ENCODE measurements at regions not wholly inside any gene's neighbourhood (a gene's known extent, or its start where the extent isn't known, plus 50 kb on each side); places are given as distances from the start of the nearest gene placed in this dataset.

DNA sequence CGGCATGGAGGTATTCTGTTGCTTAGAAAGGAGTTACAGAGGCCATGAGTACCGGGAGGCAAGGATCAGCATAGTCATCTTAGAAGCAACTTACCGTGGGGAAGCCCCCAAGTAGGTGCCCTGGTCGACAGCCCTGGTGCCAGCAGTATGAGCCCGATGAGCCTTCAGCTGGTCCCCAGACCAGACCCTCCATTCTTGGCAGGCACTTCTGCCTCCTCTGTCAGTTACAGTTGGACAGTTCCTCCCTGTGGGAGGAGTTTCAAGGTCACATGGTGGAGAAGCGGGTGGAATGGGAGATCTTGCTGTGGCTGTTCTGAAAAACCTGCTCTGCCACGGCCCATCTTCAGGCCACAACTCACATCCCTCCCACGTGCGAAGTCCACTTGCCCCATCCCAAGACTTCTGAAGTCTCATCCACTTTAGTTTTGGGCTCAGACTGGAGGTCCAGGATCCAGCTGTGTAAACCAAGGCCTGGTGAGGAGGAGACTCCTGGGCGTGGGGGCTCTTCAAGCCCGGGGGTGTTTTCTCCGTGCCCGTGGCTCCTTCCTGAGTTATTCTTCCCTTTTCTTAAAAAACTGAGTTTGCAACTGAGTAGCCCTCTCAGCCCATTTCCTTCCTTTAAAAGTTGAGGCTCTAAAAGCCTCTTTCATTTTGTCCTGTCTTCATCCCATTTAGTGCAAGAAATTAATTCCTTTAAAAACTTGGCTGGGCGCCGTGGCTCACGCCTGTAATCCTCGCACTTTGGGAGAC is 133.5 kb downstream of the SEC14L1 start:
- TF ChIP-seq YY1 (IDR thresholded peaks at IDR 0.05; ENCODE audit: low read depth) (no peak), FOXM1 (IDR thresholded peaks at IDR 0.05; ENCODE audit: borderline replicate concordance, low read depth) (no peak), USF1 (IDR thresholded peaks at IDR 0.05) (peak; percentile 84), REST (IDR thresholded peaks at IDR 0.05; ENCODE audit: low read depth) (peak; percentile 53; the same call in 1 of the 2 replicates), EGR1 (IDR thresholded peaks at IDR 0.05) (no peak)

DNA sequence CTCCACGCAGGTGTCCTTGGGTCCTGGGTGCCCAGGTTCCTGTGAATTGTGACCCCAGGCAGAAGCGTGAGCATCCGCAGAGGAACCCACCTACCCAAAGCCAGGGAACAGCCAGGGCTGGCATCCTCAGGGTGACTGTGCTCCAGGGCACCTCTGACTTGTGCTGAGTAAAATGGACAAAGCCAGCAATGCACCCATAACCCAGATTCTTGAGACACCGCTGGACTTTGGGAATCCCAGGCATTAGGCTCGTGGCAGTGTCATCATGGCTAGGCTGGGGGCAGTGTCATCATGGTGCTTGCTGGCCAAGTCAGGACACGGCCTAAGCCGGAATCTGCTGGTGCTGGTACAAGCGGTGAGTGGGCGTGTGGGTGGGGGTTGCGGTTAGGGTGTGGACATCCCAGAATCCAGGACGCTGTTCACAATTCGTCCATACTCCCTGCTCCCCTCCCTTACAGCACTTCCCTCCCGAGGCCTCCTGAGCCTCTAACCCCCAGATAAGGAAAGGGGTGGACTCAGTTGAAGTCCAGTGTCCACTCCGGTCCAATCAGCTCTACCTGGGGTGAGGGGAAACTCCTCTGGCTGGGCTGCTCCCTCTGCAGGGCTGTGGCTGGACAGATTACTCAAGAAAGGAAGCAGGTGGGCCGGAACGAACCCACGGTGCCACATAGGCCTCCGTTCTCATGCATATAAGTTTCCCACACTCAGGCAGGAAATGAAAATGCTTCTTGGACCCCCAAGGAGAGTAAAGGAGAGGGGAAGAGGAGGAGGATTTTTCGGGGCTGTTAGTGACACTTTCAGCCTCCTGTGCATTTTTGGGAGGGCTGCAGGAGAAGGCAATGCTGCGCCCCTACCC is 138.9 kb downstream of the SEC14L1 start:
- no peak for TF ChIP-seq NFIC (IDR thresholded peaks at IDR 0.05)
- TF ChIP-seq EP300 (IDR thresholded peaks at IDR 0.05; ENCODE audit: borderline replicate concordance), result no peak
- TF ChIP-seq CEBPB (IDR thresholded peaks at IDR 0.05), result no peak
- TF ChIP-seq RAD21 (IDR thresholded peaks at IDR 0.05; ENCODE audit: low read depth), result 0 out of 2 replicates have a peak, but pooled peaks have one; percentile 0
- 0 out of 2 replicates have a peak, but pooled peaks have one; percentile 26 for TF ChIP-seq EGR1 (IDR thresholded peaks at IDR 0.05)

GRCh38 chr17:77280304-77281121 is 139.7 kb downstream of the SEC14L1 start:
- 0 out of 2 replicates have a peak, but pooled peaks have one; percentile 12 for TF ChIP-seq EP300 (IDR thresholded peaks at IDR 0.05; ENCODE audit: borderline replicate concordance)
- TF ChIP-seq YY1 (IDR thresholded peaks at IDR 0.05; ENCODE audit: low read depth), result no peak
- TF ChIP-seq EGR1 (IDR thresholded peaks at IDR 0.05), result no peak
- no peak for TF ChIP-seq NFIC (IDR thresholded peaks at IDR 0.05)
- TF ChIP-seq TAF1 (IDR thresholded peaks at IDR 0.05; ENCODE audit: low read depth), result no peak
- TF ChIP-seq CEBPB (IDR thresholded peaks at IDR 0.05), result no peak
- no peak for TF ChIP-seq USF1 (IDR thresholded peaks at IDR 0.05)
- peak; percentile 29; the same call in 1 of the 2 replicates for TF ChIP-seq MAX (IDR thresholded peaks at IDR 0.05)
- no peak for TF ChIP-seq TCF12 (IDR thresholded peaks at IDR 0.05; ENCODE audit: low read depth)
- no peak for TF ChIP-seq TEAD4 (IDR thresholded peaks at IDR 0.05)
- no peak for TF ChIP-seq CREB1 (IDR thresholded peaks at IDR 0.05; ENCODE audit: low read depth)
- TF ChIP-seq REST (IDR thresholded peaks at IDR 0.05; ENCODE audit: low read depth), result no peak

- TF ChIP-seq FOXM1 (IDR thresholded peaks at IDR 0.05; ENCODE audit: borderline replicate concordance, low read depth) (no peak), RAD21 (IDR thresholded peaks at IDR 0.05; ENCODE audit: low read depth) (peak; percentile 40; the same call in 1 of the 2 replicates), REST (IDR thresholded peaks at IDR 0.05; ENCODE audit: low read depth) (no peak), YY1 (IDR thresholded peaks at IDR 0.05; ENCODE audit: low read depth) (no peak), EP300 (IDR thresholded peaks at IDR 0.05; ENCODE audit: borderline replicate concordance) (no peak), TEAD4 (IDR thresholded peaks at IDR 0.05) (no peak), ZBTB7A (IDR thresholded peaks at IDR 0.05; ENCODE audit: low read depth) (peak; percentile 38; the same call in 1 of the 2 replicates), MAX (IDR thresholded peaks at IDR 0.05) (peak; percentile 64; the same call in 1 of the 2 replicates), NFIC (IDR thresholded peaks at IDR 0.05) (no peak), USF1 (IDR thresholded peaks at IDR 0.05) (no peak), TAF1 (IDR thresholded peaks at IDR 0.05; ENCODE audit: low read depth) (peak; percentile 53; the same call in 1 of the 2 replicates), TCF12 (IDR thresholded peaks at IDR 0.05; ENCODE audit: low read depth) (no peak), CREB1 (IDR thresholded peaks at IDR 0.05; ENCODE audit: low read depth) (no peak)
These were observed 140.5 kb downstream of the SEC14L1 start for GRCh38 chr17:77281122-77281903.

All from Ishikawa (cell line).